ENCODE measurements at regions not wholly inside any gene's neighbourhood (a gene's known extent, or its start where the extent isn't known, plus 50 kb on each side); places are given as distances from the start of the nearest gene placed in this dataset.

GRCh38 chr13:34249546-34250039 lies 431.6 kb downstream of the RFC3 start:
- no peak for DNase-seq (ENCODE audit: low read depth)

- DNase-seq (ENCODE audit: low read depth) = no peak
These were observed 432.3 kb downstream of the RFC3 start for GRCh38 chr13:34250151-34250670.

- no peak for DNase-seq (ENCODE audit: low read depth)
These were observed 436.4 kb downstream of the RFC3 start for GRCh38 chr13:34254366-34254765.

GRCh38 chr13:34255711-34256110 lies 437.8 kb downstream of the RFC3 start:
- no peak for DNase-seq (ENCODE audit: low read depth)

- no peak for DNase-seq (ENCODE audit: low read depth)
These were observed 438.3 kb downstream of the RFC3 start for GRCh38 chr13:34256236-34256635.

- DNase-seq (ENCODE audit: low read depth) = no peak
These were observed 440.0 kb downstream of the RFC3 start for GRCh38 chr13:34257966-34258365.

- no peak for DNase-seq (ENCODE audit: low read depth)
These were observed 440.9 kb downstream of the RFC3 start for GRCh38 chr13:34258646-34259386.

- no peak for DNase-seq (ENCODE audit: low read depth)
These were observed 445.7 kb downstream of the RFC3 start for GRCh38 chr13:34263681-34264080.

GRCh38 chr13:34265046-34265679 lies 447.2 kb downstream of the RFC3 start:
- DNase-seq (ENCODE audit: low read depth) = no peak

- no peak for DNase-seq (ENCODE audit: low read depth)
These were observed 458.8 kb downstream of the RFC3 start for GRCh38 chr13:34276764-34277163.

GRCh38 chr13:34277936-34278335 lies 460.0 kb downstream of the RFC3 start:
- no peak for DNase-seq (ENCODE audit: low read depth)

- DNase-seq (ENCODE audit: low read depth) = no peak
These were observed 460.8 kb downstream of the RFC3 start for GRCh38 chr13:34278780-34279179.

- DNase-seq (ENCODE audit: low read depth) = no peak
These were observed 472.7 kb downstream of the RFC3 start for GRCh38 chr13:34290661-34291060.

GRCh38 chr13:34294483-34295129 lies 476.7 kb downstream of the RFC3 start:
- DNase-seq (ENCODE audit: low read depth) = no peak

- no peak for DNase-seq (ENCODE audit: low read depth)
These were observed 482.6 kb downstream of the RFC3 start for GRCh38 chr13:34300559-34300958.

GRCh38 chr13:34302596-34302995 lies 484.6 kb downstream of the RFC3 start:
- no peak for DNase-seq (ENCODE audit: low read depth)

- no peak for DNase-seq (ENCODE audit: low read depth)
These were observed 485.4 kb downstream of the RFC3 start for GRCh38 chr13:34303346-34303745.

GRCh38 chr13:34307607-34308006 lies 489.7 kb downstream of the RFC3 start:
- no peak for DNase-seq (ENCODE audit: low read depth)

GRCh38 chr13:34308725-34309124 lies 490.8 kb downstream of the RFC3 start:
- no peak for DNase-seq (ENCODE audit: low read depth)

- no peak for DNase-seq (ENCODE audit: low read depth)
These were observed 492.6 kb downstream of the RFC3 start for GRCh38 chr13:34310539-34310938.

- DNase-seq (ENCODE audit: low read depth) = no peak
These were observed 493.3 kb downstream of the RFC3 start for GRCh38 chr13:34311251-34311650.

- DNase-seq (ENCODE audit: low read depth) = no peak
These were observed 494.6 kb downstream of the RFC3 start for GRCh38 chr13:34312578-34312977.

- DNase-seq (ENCODE audit: low read depth) = no peak
These were observed 502.1 kb downstream of the RFC3 start for GRCh38 chr13:34320084-34320483.
